GM10266 (cell line): ENCODE measurements at regions not wholly inside any gene's neighbourhood (a gene's known extent, or its start where the extent isn't known, plus 50 kb on each side); places are given as distances from the start of the nearest gene placed in this dataset.

ENCODE experiments used
- DNase-seq: peaks from one replicate; pipeline ENCODE4 v3.0.0; 2012; ENCODE audit errors: extremely low spot score
- TF ChIP-seq, protein P1 (sequence below): IDR thresholded peaks from 2 replicates; pipeline ENCODE4 v1.5.1; 2012; ENCODE audit warnings: mild to moderate bottlenecking, low read depth; ENCODE audit not compliant: control insufficient read depth, insufficient read depth; ENCODE audit errors: missing control alignments

DNA sequence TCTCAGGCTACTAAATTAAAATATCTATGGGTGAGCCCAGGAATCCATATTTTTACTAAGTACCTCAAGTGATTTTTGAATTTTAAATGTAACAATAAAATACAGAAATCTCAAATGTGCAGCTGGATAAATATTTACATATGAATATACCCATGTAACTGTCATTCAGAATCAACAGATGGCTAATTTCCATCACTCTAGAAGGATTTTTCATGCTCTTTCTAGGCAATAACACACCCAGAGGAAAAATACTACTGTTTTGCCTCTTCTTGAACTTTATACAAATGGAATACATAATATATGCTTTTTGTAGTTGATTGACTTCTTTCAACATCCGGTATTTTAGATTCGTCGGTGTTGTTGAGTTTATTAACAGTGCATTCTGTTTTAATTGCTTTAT lies 601.3 kb upstream of the NECTIN3 start:
- TF ChIP-seq, protein P1, sequence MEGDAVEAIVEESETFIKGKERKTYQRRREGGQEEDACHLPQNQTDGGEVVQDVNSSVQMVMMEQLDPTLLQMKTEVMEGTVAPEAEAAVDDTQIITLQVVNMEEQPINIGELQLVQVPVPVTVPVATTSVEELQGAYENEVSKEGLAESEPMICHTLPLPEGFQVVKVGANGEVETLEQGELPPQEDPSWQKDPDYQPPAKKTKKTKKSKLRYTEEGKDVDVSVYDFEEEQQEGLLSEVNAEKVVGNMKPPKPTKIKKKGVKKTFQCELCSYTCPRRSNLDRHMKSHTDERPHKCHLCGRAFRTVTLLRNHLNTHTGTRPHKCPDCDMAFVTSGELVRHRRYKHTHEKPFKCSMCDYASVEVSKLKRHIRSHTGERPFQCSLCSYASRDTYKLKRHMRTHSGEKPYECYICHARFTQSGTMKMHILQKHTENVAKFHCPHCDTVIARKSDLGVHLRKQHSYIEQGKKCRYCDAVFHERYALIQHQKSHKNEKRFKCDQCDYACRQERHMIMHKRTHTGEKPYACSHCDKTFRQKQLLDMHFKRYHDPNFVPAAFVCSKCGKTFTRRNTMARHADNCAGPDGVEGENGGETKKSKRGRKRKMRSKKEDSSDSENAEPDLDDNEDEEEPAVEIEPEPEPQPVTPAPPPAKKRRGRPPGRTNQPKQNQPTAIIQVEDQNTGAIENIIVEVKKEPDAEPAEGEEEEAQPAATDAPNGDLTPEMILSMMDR: no peak
- DNase-seq: no peak

DNA sequence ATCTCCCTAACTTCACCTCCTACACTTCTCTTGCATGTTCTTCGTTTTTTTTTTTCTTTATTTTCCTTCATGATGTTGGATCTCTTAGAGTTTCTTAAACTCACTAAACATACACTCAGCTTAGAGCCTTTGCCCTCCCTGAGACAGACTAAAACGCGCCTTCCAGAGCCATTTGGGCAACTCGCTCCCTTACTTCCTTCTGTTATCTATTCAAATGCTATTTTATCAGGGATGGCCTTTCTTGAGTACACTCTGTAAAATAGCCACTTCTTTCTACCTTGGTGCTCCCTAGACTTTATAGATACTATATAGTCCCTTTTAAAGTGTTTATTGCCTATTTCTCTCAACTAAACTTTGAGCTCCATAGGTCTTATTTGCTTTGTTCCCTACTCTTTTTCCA lies 598.2 kb upstream of the NECTIN3 start:
- TF ChIP-seq, protein P1: no peak
- no peak for DNase-seq

DNA sequence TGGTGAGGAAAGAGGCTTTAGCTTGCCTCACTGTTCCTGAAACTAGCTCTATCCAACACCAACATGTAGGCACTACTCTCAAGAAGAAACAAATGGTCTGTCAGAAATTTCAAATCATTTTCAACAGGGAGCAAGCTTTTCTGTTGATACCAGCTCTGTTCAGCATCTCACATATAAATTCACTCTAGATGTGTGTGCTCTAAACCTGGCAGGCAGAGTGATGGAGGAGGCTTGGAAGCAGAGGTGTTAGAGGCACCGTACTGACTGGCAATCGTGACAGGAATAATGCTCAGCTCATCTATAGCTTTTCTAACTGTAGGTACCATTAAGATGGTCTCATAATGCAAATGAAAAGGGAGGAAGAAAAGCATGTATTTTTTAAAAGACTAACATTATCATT lies 597.2 kb upstream of the NECTIN3 start:
- TF ChIP-seq, protein P1: no peak

DNA sequence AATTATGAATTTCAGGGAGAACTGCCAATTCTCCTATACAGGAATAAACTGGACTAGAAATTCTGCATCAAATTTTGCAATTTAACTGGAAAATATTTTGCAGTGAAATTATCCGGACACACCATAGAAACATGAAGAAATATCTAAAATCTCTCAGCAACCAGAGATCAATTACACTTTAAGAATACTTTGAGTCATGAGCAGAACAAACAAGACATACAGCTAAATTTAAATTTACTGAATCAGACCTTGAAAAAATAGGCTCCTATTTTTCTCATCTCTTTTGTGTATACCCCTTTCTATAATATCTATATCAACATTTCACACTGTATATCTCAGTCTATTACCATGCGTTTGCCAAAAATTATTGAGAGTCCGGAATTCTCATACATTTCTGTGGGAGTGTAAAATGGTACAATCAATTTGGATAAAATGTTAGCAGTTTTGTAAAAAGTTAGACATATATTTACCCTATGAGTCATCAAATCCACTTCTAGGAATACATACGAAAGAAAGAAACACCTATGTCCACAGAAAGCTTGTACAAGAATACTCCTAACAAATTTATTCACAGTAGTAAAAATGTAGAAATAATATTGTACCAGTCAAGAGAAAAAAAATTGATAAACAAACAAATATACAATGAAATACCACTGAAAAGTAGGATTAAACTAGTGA lies 593.1 kb upstream of the NECTIN3 start:
- TF ChIP-seq, protein P1: no peak
- no peak for DNase-seq

More for the DNA sequence above, 597.2 kb upstream of the NECTIN3 start:
- no peak for DNase-seq

DNA sequence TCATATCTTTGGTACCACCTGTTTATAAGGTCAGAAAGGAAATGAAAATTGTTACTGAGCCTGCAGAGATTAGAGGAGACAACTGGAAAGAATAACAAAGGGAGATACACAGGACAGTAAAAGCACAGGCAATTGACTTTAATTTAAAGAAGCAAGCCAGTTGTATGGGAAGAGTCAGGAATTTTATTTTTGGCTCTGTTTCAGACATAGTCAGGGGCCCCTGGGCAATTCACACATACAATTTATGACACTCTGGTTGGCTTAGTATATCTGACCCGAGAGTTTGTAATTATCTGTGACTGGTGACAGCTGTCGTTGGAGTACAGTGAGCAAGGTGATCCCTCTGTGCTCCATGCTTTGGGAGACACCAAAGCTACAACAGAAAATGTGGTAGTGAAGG lies 591.9 kb upstream of the NECTIN3 start:
- TF ChIP-seq, protein P1: no peak
- no peak for DNase-seq

DNA sequence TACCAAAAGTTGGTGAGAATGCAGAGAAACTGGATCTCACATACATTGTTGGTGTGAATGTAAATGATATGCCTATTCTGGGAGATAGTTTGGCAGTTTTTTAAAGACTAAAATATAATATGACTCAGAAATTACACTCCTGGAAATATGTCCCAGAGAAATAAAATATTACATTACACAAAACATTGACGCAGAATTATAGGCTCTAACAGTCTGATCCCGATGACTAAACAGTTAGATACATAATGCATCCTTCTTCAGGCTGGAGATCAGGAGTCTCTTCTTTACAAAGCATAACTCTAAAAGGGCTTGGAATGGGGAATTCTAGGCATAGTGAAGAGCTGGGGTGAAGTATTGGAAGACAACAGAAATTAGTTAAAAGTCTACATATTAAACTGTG lies 586.2 kb upstream of the NECTIN3 start:
- TF ChIP-seq, protein P1: no peak
- no peak for DNase-seq

DNA sequence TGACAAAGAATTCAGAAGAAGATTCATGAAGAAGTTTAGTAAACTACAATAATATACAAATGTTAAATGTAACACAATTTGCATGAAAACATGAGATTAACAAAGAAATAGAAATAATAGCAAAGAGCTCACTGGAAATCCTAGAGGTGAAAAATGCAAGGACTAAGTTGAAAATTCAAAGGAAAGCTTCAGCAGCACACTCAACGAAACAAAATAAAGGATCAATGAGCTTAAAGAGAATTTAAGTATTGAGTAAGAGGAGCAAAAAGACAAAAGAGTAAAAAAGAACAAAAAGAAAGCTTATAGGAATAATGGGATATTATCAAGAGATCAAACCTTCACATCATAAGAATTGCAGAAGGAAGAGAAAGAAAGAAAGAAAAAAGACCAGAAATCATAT lies 583.8 kb upstream of the NECTIN3 start:
- no peak for DNase-seq
- TF ChIP-seq, protein P1: no peak
